Bronchial epithelial cell (primary cell): ENCODE measurements at regions not wholly inside any gene's neighbourhood (a gene's known extent, or its start where the extent isn't known, plus 50 kb on each side); places are given as distances from the start of the nearest gene placed in this dataset.

Source experiments
- DNase-seq: peaks from one replicate; pipeline ENCODE4 v3.0.0-alpha.2; 2010; ENCODE audit warnings: low read depth
- FAIRE-seq: peaks from 2 replicates; lab custom pipeline; 2011; peaks lifted over from hg19 to GRCh38; lab: Jason Lieb, UNC
- H3K27me3 ChIP-seq: 2 replicates; pipeline ENCODE4 v1.5.1; 2011; ENCODE audit warnings: low read length; ENCODE audit not compliant: control insufficient read depth, insufficient read depth
- H3K36me3 ChIP-seq: 2 replicates; pipeline ENCODE4 v1.5.1; 2011; ENCODE audit warnings: low read length; ENCODE audit not compliant: control insufficient read depth, insufficient read depth
- H3K4me3 ChIP-seq: 2 replicates; pipeline ENCODE4 v1.5.1; 2011; ENCODE audit warnings: mild to moderate bottlenecking, low read depth, low read length, control low read depth
- TF ChIP-seq, protein P1 (sequence below): IDR thresholded peaks from 2 replicates; pipeline ENCODE4 v1.5.1; 2011; ENCODE audit warnings: mild to moderate bottlenecking, moderate library complexity, low read length, control low read depth, inconsistent platforms; ENCODE audit not compliant: insufficient read depth, severe bottlenecking

DNA sequence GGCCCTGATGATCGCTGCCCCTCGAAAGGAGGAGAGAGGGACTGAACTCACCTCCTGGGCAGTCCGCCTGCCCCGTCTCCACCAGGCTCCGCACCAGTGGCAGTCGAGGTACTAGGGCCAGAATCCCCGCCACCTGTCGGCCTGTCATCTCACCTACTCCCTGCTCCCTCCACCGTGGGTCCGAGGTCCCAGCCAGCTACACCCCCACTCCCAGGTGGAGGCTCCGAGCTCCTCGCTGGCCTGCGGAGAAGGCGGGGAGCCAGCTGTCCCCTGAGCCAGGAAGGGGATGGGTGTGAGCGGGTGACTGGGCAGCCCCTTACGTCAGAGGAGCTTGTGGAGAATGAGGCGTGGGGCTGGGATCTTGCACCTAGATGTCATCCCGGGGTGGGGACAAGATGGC lies 1066.5 kb upstream of the MANEA start:
- Histone ChIP-seq H3K36me3 (no peaks in the 10 kb centered on the region), H3K4me3 (no peak overlapping the region), H3K27me3 (no peaks in the 10 kb centered on the region)
- FAIRE-seq (no peak), DNase-seq (no peak)
- TF ChIP-seq, protein P1, sequence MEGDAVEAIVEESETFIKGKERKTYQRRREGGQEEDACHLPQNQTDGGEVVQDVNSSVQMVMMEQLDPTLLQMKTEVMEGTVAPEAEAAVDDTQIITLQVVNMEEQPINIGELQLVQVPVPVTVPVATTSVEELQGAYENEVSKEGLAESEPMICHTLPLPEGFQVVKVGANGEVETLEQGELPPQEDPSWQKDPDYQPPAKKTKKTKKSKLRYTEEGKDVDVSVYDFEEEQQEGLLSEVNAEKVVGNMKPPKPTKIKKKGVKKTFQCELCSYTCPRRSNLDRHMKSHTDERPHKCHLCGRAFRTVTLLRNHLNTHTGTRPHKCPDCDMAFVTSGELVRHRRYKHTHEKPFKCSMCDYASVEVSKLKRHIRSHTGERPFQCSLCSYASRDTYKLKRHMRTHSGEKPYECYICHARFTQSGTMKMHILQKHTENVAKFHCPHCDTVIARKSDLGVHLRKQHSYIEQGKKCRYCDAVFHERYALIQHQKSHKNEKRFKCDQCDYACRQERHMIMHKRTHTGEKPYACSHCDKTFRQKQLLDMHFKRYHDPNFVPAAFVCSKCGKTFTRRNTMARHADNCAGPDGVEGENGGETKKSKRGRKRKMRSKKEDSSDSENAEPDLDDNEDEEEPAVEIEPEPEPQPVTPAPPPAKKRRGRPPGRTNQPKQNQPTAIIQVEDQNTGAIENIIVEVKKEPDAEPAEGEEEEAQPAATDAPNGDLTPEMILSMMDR = no peak

DNA sequence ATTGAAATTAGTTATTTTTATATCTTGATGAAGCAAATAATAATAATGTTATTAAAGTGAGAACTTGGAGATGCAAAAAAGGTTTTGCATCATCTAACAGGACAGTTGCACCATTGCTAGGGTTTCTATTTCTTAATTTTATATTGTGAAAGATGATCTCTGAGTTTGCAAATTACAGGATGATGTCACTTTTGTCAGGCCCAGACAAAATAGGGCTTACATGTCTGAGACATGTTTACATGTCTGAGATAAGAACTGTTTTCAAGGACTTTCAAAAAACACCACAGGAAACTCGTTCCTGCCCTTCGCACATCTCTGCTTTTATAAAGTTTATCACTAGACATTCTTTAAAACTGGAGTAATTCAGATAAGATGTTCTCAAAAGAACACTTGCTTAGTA lies 1075.8 kb upstream of the MANEA start:
- no peaks in the 10 kb centered on the region for H3K27me3 ChIP-seq
- TF ChIP-seq, protein P1 = no peak
- DNase-seq (peak; percentile 77), FAIRE-seq (no peak)
- H3K4me3 ChIP-seq = no peak overlapping the region
- no peaks in the 10 kb centered on the region for H3K36me3 ChIP-seq

DNA sequence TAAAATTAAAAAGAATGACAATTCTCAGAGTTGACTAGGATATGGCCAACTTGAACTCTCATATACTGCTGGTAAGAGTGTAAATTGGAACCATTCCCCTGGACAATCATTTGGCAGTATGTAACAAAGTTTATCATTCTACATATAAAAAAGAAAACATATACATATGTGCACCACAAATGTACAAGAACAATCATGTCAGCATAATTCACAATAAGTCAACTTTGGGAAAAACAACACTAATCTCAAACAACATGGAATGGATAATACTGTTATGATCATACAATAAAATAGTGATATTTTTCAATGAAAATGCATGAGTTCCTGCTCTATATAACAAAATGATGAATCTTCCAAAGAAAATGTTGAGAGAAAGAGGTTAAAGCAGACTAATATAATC lies 1078.7 kb upstream of the EPHA7 start:
- no peak for FAIRE-seq
- no peak overlapping the region for H3K4me3 ChIP-seq
- H3K36me3 ChIP-seq = no peaks in the 10 kb centered on the region
- no peak for DNase-seq
- TF ChIP-seq, protein P1 = no peak
- H3K27me3 ChIP-seq = no peaks in the 10 kb centered on the region

DNA sequence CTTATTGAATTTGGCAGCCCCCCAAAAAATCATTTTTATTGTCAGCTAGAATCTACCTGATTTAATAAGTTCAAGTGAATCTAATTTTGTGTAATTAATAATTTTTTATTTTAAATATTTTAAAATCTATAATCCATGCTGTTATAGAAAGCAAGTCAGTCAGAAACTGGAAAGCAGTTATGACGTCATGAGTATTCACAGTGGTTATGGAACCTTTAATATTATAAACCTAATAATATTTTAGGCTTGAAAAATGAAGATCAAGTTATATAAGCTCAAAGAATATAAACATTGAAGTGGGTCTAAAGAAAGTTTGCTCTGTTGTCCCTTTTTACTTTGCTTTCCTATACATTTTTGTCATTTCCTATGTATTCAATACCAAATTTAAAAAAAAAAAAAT lies 1075.1 kb upstream of the EPHA7 start:
- TF ChIP-seq, protein P1 = no peak
- DNase-seq = no peak
- Histone ChIP-seq H3K36me3 (no peaks in the 10 kb centered on the region), H3K27me3 (no peaks in the 10 kb centered on the region), H3K4me3 (no peak overlapping the region)
- no peak for FAIRE-seq

DNA sequence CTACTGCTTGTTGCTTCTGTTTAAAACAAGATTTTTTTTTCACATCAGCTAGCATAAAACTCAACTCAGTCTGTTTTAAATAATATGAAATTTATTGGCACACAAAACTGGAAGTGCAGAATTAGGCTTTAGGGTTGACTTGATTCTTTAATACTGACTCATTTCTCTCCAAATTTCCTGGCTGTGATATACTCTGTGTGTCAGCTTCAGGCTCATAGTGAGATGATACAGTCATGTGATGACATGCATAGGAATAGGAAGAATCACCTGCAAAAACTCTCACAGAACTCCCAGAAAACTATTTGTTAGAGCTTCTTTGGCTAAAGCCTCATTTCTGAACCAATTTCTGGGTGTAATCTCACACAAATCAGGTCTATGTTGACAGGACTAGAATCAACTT lies 1068.0 kb upstream of the EPHA7 start:
- DNase-seq (peak; percentile 61), FAIRE-seq (no peak)
- TF ChIP-seq, protein P1 = no peak
- H3K27me3 ChIP-seq = no peaks in the 10 kb centered on the region
- no peaks in the 10 kb centered on the region for H3K36me3 ChIP-seq
- H3K4me3 ChIP-seq = no peak overlapping the region
